GM23338 (cell line): ENCODE measurements at regions not wholly inside any gene's neighbourhood (a gene's known extent, or its start where the extent isn't known, plus 50 kb on each side); places are given as distances from the start of the nearest gene placed in this dataset.

Experiments
- CREB1 ChIP-seq: fragments of 250-450 bp; sonication (Bioruptor Pico); IDR thresholded peaks from 2 replicates; pipeline ENCODE4 v1.5.0; 2020; ENCODE audit warnings: low read depth, mild to moderate bottlenecking, moderate library complexity
- CTCF ChIP-seq, 2 experiments: fragments of 200-600 bp in 1 of 2; sonication (generic) in 1 of 2; conservative IDR thresholded peaks; 2 replicates each; pipeline versions ENCODE4 v1.5.1 to v1.6.1; 2016 to 2017; ENCODE audit warnings: antibody characterized with exemption in 2 of 2, low read depth in 2 of 2, mild to moderate bottlenecking in 2 of 2, moderate library complexity in 1 of 2
- EZH2 ChIP-seq: fragments of 200-600 bp; sonication (generic); IDR thresholded peaks from one replicate; pipeline ENCODE4 v1.8.0; 2017; ENCODE audit warnings: antibody characterized with exemption, mild to moderate bottlenecking, low read depth; ENCODE audit not compliant: unreplicated experiment
- EZH2phosphoT487 ChIP-seq: fragments of 200-600 bp; sonication (generic); IDR thresholded peaks from one replicate; pipeline ENCODE4 v1.8.1; 2018; ENCODE audit warnings: antibody characterized with exemption; ENCODE audit not compliant: unreplicated experiment
- POLR2AphosphoS5 ChIP-seq: IDR thresholded peaks from 2 replicates; pipeline ENCODE4 v1.6.1; 2016; ENCODE audit warnings: antibody characterized with exemption, low read depth

GRCh38 chr4:189176002-189176401 is 764.7 kb upstream of the FRG1 start:
- TF ChIP-seq CTCF (conservative IDR thresholded peaks at IDR 0.05; ENCODE audit: low read depth in 2 of 2) (no peak), POLR2AphosphoS5 (no peak), CREB1 (CRISPR knock-in tag) (no peak), EZH2phosphoT487 (no peak), EZH2 (no peak)
